SK-N-MC (cell line): ENCODE measurements at regions not wholly inside any gene's neighbourhood (a gene's known extent, or its start where the extent isn't known, plus 50 kb on each side); places are given as distances from the start of the nearest gene placed in this dataset.

Experiments used
- EZH2 ChIP-seq: fragments of 200-600 bp; sonication (generic); IDR thresholded peaks from one replicate; pipeline ENCODE4 v1.6.1; 2017; ENCODE audit warnings: antibody characterized with exemption
- POLR2AphosphoS5 ChIP-seq: IDR thresholded peaks from 2 replicates; pipeline ENCODE4 v1.6.1; 2012; ENCODE audit warnings: mild to moderate bottlenecking, low read depth, low read length, borderline replicate concordance

DNA sequence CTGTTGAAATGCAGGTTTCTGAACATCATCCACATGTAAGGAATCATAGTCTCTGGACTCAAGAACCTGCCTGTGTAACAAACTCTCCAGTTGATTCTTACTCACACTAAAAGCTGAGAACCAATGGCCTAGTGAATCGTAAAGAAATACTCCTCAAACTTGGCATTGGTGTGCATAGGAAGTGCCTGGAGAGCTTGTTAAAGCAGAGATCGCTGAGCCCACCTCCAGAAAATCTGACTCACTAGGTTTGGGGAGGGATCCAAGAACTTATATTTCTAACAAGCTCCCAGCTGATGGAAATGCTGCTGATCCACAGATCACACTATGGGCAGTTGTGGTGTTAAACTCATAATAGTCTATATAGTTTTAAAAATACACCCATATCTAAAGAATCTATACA, 55.8 kb upstream of the LMCD1 start:
- no peak for TF ChIP-seq POLR2AphosphoS5
- no peak for TF ChIP-seq EZH2
